HG03342 (cell line): ENCODE measurements at regions not wholly inside any gene's neighbourhood (a gene's known extent, or its start where the extent isn't known, plus 50 kb on each side); places are given as distances from the start of the nearest gene placed in this dataset.
"Not testable (repeated sequence)": the region's sequence is repeated elsewhere in the genome, so short reads cannot be mapped to it uniquely, and the experiment has no call there.

Experiments
- ATAC-seq: cut with Tn5 transposase; IDR thresholded peaks from one replicate; pipeline ENCODE4 v1.9.1; 2021; ENCODE audit warnings: mild to moderate bottlenecking, moderate library complexity; ENCODE audit not compliant: unreplicated experiment

- peak; percentile 65 for ATAC-seq
Measured at GRCh38 chr21:8377093-8377841, 2144.1 kb upstream of the TPTE start.

- not testable (repeated sequence) for ATAC-seq
Measured at GRCh38 chr21:8380419-8381079, 2140.8 kb upstream of the TPTE start.

- not testable (repeated sequence) for ATAC-seq
Measured at GRCh38 chr21:8388169-8388939, 2133.0 kb upstream of the TPTE start.

GRCh38 chr21:8388940-8389238, 2132.5 kb upstream of the TPTE start:
- ATAC-seq, result not testable (repeated sequence)

GRCh38 chr21:8390550-8391171, 2130.7 kb upstream of the TPTE start:
- ATAC-seq, result not testable (repeated sequence)

- not testable (repeated sequence) for ATAC-seq
Measured at GRCh38 chr21:8394380-8394779, 2127.0 kb upstream of the TPTE start.

GRCh38 chr21:8395992-8396391, 2125.4 kb upstream of the TPTE start:
- not testable (repeated sequence) for ATAC-seq

- not testable (repeated sequence) for ATAC-seq
Measured at GRCh38 chr21:8398870-8399437, 2122.4 kb upstream of the TPTE start.

- not testable (repeated sequence) for ATAC-seq
Measured at GRCh38 chr21:8399866-8400265, 2121.5 kb upstream of the TPTE start.

GRCh38 chr21:8401799-8402198, 2119.6 kb upstream of the TPTE start:
- not testable (repeated sequence) for ATAC-seq

- ATAC-seq, result not testable (repeated sequence)
Measured at GRCh38 chr21:8406331-8406730, 2115.1 kb upstream of the TPTE start.

- not testable (repeated sequence) for ATAC-seq
Measured at GRCh38 chr21:8411139-8411671, 2110.2 kb upstream of the TPTE start.

GRCh38 chr21:8419925-8420560, 2101.3 kb upstream of the TPTE start:
- peak; percentile 83 for ATAC-seq

GRCh38 chr21:8427790-8428667, 2093.4 kb upstream of the TPTE start:
- ATAC-seq, result peak; percentile 43

- ATAC-seq, result peak; percentile 64
Measured at GRCh38 chr21:8428668-8429456, 2092.5 kb upstream of the TPTE start.

GRCh38 chr21:8434710-8435109, 2086.7 kb upstream of the TPTE start:
- ATAC-seq, result not testable (repeated sequence)

GRCh38 chr21:8443093-8443492, 2078.3 kb upstream of the TPTE start:
- ATAC-seq, result not testable (repeated sequence)

- not testable (repeated sequence) for ATAC-seq
Measured at GRCh38 chr21:8449807-8450206, 2071.6 kb upstream of the TPTE start.
